Trophoblast cell (in vitro differentiated cells and primary cell): ENCODE measurements at regions not wholly inside any gene's neighbourhood (a gene's known extent, or its start where the extent isn't known, plus 50 kb on each side); places are given as distances from the start of the nearest gene placed in this dataset.

ENCODE experiments used
- DNase-seq, 2 donors: peaks; one replicate each; pipeline ENCODE4 v3.0.0-alpha.2; 2016
- H2AFZ ChIP-seq: 2 replicates; pipeline ENCODE4 v1.6.1; 2013; ENCODE audit warnings: low read length, moderate library complexity, mild to moderate bottlenecking; ENCODE audit not compliant: insufficient read depth, poor library complexity
- H2AK5ac ChIP-seq: 2 replicates; pipeline ENCODE4 v1.6.1; 2013; ENCODE audit warnings: mild to moderate bottlenecking, low read length
- H2BK120ac ChIP-seq: 2 replicates; pipeline ENCODE4 v1.6.1; 2013; ENCODE audit warnings: low read length, mild to moderate bottlenecking, moderate library complexity; ENCODE audit not compliant: insufficient read depth, poor library complexity
- H2BK12ac ChIP-seq: 2 replicates; pipeline ENCODE4 v1.6.1; 2013; ENCODE audit warnings: mild to moderate bottlenecking, low read length, moderate library complexity
- H2BK5ac ChIP-seq: 2 replicates; pipeline ENCODE4 v1.6.1; 2013; ENCODE audit warnings: low read length, low read depth, moderate library complexity, mild to moderate bottlenecking; ENCODE audit not compliant: poor library complexity
- H3K14ac ChIP-seq: 2 replicates; pipeline ENCODE4 v1.6.1; 2013; ENCODE audit warnings: mild to moderate bottlenecking, low read length
- H3K18ac ChIP-seq: 2 replicates; pipeline ENCODE4 v1.6.1; 2013; ENCODE audit warnings: mild to moderate bottlenecking, low read length
- H3K23ac ChIP-seq: 2 replicates; pipeline ENCODE4 v1.6.1; 2013; ENCODE audit warnings: low read length
- H3K27ac ChIP-seq: 2 replicates; pipeline ENCODE4 v1.5.1; 2013; ENCODE audit warnings: low read depth, mild to moderate bottlenecking, inconsistent platforms, low read length, moderate library complexity
- H3K27me3 ChIP-seq: 2 replicates; pipeline ENCODE4 v1.6.1; 2013; ENCODE audit warnings: inconsistent platforms, mild to moderate bottlenecking, low read length, moderate library complexity; ENCODE audit not compliant: insufficient read depth
- H3K36me3 ChIP-seq, 2 experiments: 1 replicate in 1 of 2; 2 replicates in 1 of 2; pipeline ENCODE4 v1.6.1; 2013; ENCODE audit warnings: low read length in 2 of 2, mild to moderate bottlenecking in 2 of 2, moderate library complexity in 1 of 2; ENCODE audit not compliant: insufficient read depth in 2 of 2, control insufficient read depth in 1 of 2
- H3K4ac ChIP-seq: 2 replicates; pipeline ENCODE4 v1.6.1; 2013; ENCODE audit warnings: low read depth, mild to moderate bottlenecking, low read length, moderate library complexity
- H3K4me1 ChIP-seq, 2 experiments: 1 replicate in 1 of 2; 2 replicates in 1 of 2; pipeline ENCODE4 v1.6.1; 2013; ENCODE audit warnings: low read length in 2 of 2, mild to moderate bottlenecking in 2 of 2, moderate library complexity in 1 of 2; ENCODE audit not compliant: insufficient read depth in 2 of 2, control insufficient read depth in 1 of 2
- H3K4me2 ChIP-seq: 2 replicates; pipeline ENCODE4 v1.6.1; 2013; ENCODE audit warnings: inconsistent platforms, mild to moderate bottlenecking, low read length, moderate library complexity
- H3K4me3 ChIP-seq: 2 replicates; pipeline ENCODE4 v1.5.1; 2013; ENCODE audit warnings: mild to moderate bottlenecking, low read depth, low read length, inconsistent platforms
- H3K79me1 ChIP-seq: one replicate; pipeline ENCODE4 v1.6.1; 2013; ENCODE audit warnings: low read length
- H3K79me2 ChIP-seq: 2 replicates; pipeline ENCODE4 v1.6.1; 2013; ENCODE audit warnings: low read length, mild to moderate bottlenecking; ENCODE audit not compliant: control insufficient read depth, insufficient read depth, poor library complexity
- H3K9ac ChIP-seq: 2 replicates; pipeline ENCODE4 v1.6.1; 2013; ENCODE audit warnings: mild to moderate bottlenecking, low read length
- H3K9me3 ChIP-seq: 2 replicates; pipeline ENCODE4 v1.6.1; 2013; ENCODE audit warnings: low read depth, mild to moderate bottlenecking, control low read depth, inconsistent platforms, low read length; ENCODE audit not compliant: insufficient read depth
- H4K12ac ChIP-seq: 2 replicates; pipeline ENCODE4 v1.6.1; 2013; ENCODE audit warnings: low read depth, mild to moderate bottlenecking, low read length, moderate library complexity
- H4K8ac ChIP-seq: 2 replicates; pipeline ENCODE4 v1.6.1; 2013; ENCODE audit warnings: low read depth, mild to moderate bottlenecking, low read length, moderate library complexity
- H4K91ac ChIP-seq: one replicate; pipeline ENCODE4 v1.6.1; 2013; ENCODE audit warnings: low read depth, mild to moderate bottlenecking, low read length, moderate library complexity
- WGBS: extraction: QIAGEN DNeasy Blood & Tissue Kit; methylation state at CpG from one replicate; pipeline ENCODE4 v1.1.7; 2013; ENCODE audit warnings: missing lambda C conversion rate; ENCODE audit not compliant: insufficient read length, insufficient coverage; ENCODE audit errors: extremely low coverage; 5-methylcytosine and 5-hydroxymethylcytosine counted together

GRCh38 chr3:128551867-128552266 is 58.9 kb upstream of the GATA2 start:
- H3K79me2 ChIP-seq = no peaks in the 10 kb centered on the region
- H2BK120ac ChIP-seq = no peak overlapping the region
- H3K27me3 ChIP-seq = peaks cover 9% of the 10 kb centered on the region
- H3K14ac ChIP-seq = no peak overlapping the region
- peaks cover 10 to 18% of the 10 kb centered on the region in 2 experiments for H3K4me1 ChIP-seq
- no peak overlapping the region for H2BK12ac ChIP-seq
- no peak overlapping the region for H2BK5ac ChIP-seq
- H3K36me3 ChIP-seq = no peaks in the 10 kb centered on the region
- no peak overlapping the region for H4K91ac ChIP-seq
- peaks cover 5% of the 10 kb centered on the region for H3K79me1 ChIP-seq
- H3K4me2 ChIP-seq = no peak overlapping the region
- H4K8ac ChIP-seq = no peak overlapping the region
- H3K27ac ChIP-seq = no peak overlapping the region
- H4K12ac ChIP-seq = no peak overlapping the region
- no peak overlapping the region for H3K4me3 ChIP-seq
- peaks cover 4% of the 10 kb centered on the region for H3K9me3 ChIP-seq
- no peak overlapping the region for H3K9ac ChIP-seq
- no peak for DNase-seq
- H3K23ac ChIP-seq = no peak overlapping the region
- no peak overlapping the region for H2AFZ ChIP-seq
- no peak overlapping the region for H3K4ac ChIP-seq
- H3K18ac ChIP-seq = no peak overlapping the region
- no CpG with 5 or more reads among the region's 4 CpGs for WGBS
- no peak overlapping the region for H2AK5ac ChIP-seq

DNA sequence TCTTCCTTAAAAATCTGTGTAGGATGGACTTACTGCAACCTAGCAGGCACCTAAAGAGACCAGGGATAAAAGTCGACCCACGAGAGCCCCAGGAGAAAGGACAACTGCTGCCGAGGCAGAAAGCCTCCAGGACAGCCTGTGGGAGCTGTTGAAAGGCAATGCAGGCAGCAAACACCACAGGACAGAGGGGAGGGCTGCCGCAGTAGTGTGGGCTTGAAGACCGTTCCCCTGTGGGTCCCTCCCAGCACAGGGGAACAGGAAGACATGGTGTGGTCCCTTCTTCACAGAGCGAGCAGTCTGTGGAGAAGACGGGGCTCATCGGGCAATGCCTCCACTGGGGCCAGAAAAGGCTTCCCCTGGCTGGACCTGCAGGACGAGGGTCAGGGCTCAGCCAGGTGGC is 58.5 kb upstream of the GATA2 start:
- Histone ChIP-seq H3K4ac (no peak overlapping the region), H3K79me1 (peaks cover 5% of the 10 kb centered on the region), H3K79me2 (no peaks in the 10 kb centered on the region), H3K4me3 (no peak overlapping the region), H4K91ac (no peak overlapping the region), H2AFZ (no peak overlapping the region), H3K27me3 (peaks cover 9% of the 10 kb centered on the region), H4K8ac (no peak overlapping the region), H3K23ac (no peak overlapping the region), H2BK12ac (no peak overlapping the region), H3K27ac (no peak overlapping the region), H3K9ac (no peak overlapping the region), H3K14ac (no peak overlapping the region), H3K36me3 (no peaks in the 10 kb centered on the region), H2BK5ac (no peak overlapping the region), H3K4me1 (peaks cover 10 to 18% of the 10 kb centered on the region in 2 experiments), H3K4me2 (no peak overlapping the region), H2BK120ac (no peak overlapping the region), H4K12ac (no peak overlapping the region), H3K18ac (no peak overlapping the region), H2AK5ac (no peak overlapping the region), H3K9me3 (peaks cover 2% of the 10 kb centered on the region)
- no peak for DNase-seq
- no CpG with 5 or more reads among the region's 9 CpGs for WGBS

DNA sequence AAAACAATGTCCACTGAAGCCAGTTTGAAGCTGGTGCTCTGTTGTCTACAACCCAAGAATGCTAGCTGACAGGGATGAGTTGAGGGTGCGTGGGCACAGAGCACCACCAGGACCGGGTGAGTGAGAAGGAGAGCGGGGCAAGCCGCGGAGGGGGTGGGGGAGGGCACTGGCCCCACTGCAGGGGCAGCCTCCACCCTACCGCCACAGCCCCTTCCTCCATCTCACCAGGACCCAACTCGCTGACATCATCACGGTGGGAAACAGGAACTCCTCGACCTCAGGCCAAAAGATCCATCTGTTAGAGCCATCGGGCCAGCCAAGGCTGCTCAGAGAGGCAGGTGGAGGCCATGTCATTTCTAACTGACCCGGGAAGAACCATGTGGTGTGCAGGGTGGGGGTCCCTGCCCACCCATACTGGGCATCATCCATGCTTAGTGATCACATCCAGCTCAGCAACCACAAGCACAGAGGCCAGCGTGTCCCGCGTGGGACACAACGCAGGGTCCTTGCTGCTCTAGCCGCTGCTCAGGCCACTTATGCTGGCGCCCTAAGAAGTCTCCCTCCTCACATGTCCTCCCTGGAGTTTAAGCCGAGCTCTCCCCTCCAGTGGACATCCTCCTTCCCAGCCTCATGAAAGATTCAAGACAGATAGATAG is 57.6 kb upstream of the GATA2 start:
- Histone ChIP-seq H3K4me3 (no peak overlapping the region), H3K9ac (no peak overlapping the region), H3K79me2 (no peaks in the 10 kb centered on the region), H3K27me3 (peaks cover 9% of the 10 kb centered on the region), H4K8ac (no peak overlapping the region), H3K27ac (no peak overlapping the region), H3K23ac (no peak overlapping the region), H2AFZ (no peak overlapping the region), H4K91ac (no peak overlapping the region), H3K4ac (no peak overlapping the region), H2BK120ac (no peak overlapping the region), H3K4me2 (no peak overlapping the region), H3K14ac (no peak overlapping the region), H3K9me3 (peaks cover 2% of the 10 kb centered on the region), H2BK5ac (no peak overlapping the region), H4K12ac (no peak overlapping the region), H3K4me1 (peaks cover 10 to 18% of the 10 kb centered on the region in 2 experiments), H3K36me3 (no peaks in the 10 kb centered on the region), H2BK12ac (no peak overlapping the region), H3K18ac (no peak overlapping the region), H3K79me1 (peaks cover 5% of the 10 kb centered on the region), H2AK5ac (no peak overlapping the region)
- no peak for DNase-seq
- no CpG with 5 or more reads among the region's 18 CpGs for WGBS

GRCh38 chr3:128550113-128550440 is 57.1 kb upstream of the GATA2 start:
- H3K4me1 ChIP-seq = peaks cover 10 to 17% of the 10 kb centered on the region in 2 experiments
- H2AFZ ChIP-seq = no peak overlapping the region
- H3K4ac ChIP-seq = no peak overlapping the region
- no peak overlapping the region for H3K4me3 ChIP-seq
- H3K9me3 ChIP-seq = peaks cover 2% of the 10 kb centered on the region
- H3K27ac ChIP-seq = no peak overlapping the region
- no peak overlapping the region for H3K14ac ChIP-seq
- H4K8ac ChIP-seq = no peak overlapping the region
- no CpG with 5 or more reads among the region's 2 CpGs for WGBS
- no peak overlapping the region for H3K18ac ChIP-seq
- H3K36me3 ChIP-seq = no peaks in the 10 kb centered on the region
- H3K9ac ChIP-seq = no peak overlapping the region
- H3K23ac ChIP-seq = no peak overlapping the region
- no peaks in the 10 kb centered on the region for H3K79me2 ChIP-seq
- no peak for DNase-seq
- H4K12ac ChIP-seq = no peak overlapping the region
- H2BK5ac ChIP-seq = no peak overlapping the region
- no peak overlapping the region for H2AK5ac ChIP-seq
- H4K91ac ChIP-seq = no peak overlapping the region
- H3K4me2 ChIP-seq = no peak overlapping the region
- no peak overlapping the region for H2BK120ac ChIP-seq
- peaks cover 6% of the 10 kb centered on the region for H3K27me3 ChIP-seq
- peaks cover 5% of the 10 kb centered on the region for H3K79me1 ChIP-seq
- no peak overlapping the region for H2BK12ac ChIP-seq
